ENCODE measurements at regions not wholly inside any gene's neighbourhood (a gene's known extent, or its start where the extent isn't known, plus 50 kb on each side); places are given as distances from the start of the nearest gene placed in this dataset.

DNA sequence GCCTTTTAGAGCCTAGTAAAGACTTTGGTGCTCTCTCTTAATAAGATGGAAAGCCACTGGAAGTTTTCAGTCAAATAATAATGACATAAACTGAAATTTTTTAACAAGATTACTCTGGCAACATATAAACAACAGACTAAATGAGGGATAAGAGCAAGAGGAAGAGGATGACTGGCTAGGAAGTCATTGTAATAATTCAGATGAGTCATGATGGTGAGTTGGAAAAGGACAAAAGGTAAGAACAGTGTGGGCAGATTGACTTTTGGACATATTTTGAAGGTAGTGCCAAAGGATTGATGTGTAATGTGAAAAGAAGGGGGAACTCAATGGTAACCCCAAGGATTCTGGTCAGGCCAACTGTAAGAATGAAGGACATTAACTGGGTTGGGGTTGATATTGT, 310.3 kb downstream of the NOL4 start:
- TF ChIP-seq, protein P1, sequence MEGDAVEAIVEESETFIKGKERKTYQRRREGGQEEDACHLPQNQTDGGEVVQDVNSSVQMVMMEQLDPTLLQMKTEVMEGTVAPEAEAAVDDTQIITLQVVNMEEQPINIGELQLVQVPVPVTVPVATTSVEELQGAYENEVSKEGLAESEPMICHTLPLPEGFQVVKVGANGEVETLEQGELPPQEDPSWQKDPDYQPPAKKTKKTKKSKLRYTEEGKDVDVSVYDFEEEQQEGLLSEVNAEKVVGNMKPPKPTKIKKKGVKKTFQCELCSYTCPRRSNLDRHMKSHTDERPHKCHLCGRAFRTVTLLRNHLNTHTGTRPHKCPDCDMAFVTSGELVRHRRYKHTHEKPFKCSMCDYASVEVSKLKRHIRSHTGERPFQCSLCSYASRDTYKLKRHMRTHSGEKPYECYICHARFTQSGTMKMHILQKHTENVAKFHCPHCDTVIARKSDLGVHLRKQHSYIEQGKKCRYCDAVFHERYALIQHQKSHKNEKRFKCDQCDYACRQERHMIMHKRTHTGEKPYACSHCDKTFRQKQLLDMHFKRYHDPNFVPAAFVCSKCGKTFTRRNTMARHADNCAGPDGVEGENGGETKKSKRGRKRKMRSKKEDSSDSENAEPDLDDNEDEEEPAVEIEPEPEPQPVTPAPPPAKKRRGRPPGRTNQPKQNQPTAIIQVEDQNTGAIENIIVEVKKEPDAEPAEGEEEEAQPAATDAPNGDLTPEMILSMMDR (IDR thresholded peaks at IDR 0.05) = no peak
- no peak for TF ChIP-seq POLR2A (IDR thresholded peaks at IDR 0.05)
- no peak for TF ChIP-seq POLR2AphosphoS5 (IDR thresholded peaks at IDR 0.05)
